ENCODE measurements at regions not wholly inside any gene's neighbourhood (a gene's known extent, or its start where the extent isn't known, plus 50 kb on each side); places are given as distances from the start of the nearest gene placed in this dataset.

- no peak for DNase-seq
These were observed 53.5 kb upstream of the TSHZ3 start for GRCh38 chr19:31402529-31403316.

GRCh38 chr19:31406106-31406505 is 56.9 kb upstream of the TSHZ3 start:
- DNase-seq, result no peak

GRCh38 chr19:31408460-31409124 is 59.4 kb upstream of the TSHZ3 start:
- no peak for DNase-seq

GRCh38 chr19:31413353-31413752 is 64.1 kb upstream of the TSHZ3 start:
- DNase-seq, result no peak

GRCh38 chr19:31415322-31415721 is 66.1 kb upstream of the TSHZ3 start:
- no peak for DNase-seq

- no peak for DNase-seq
These were observed 67.3 kb upstream of the TSHZ3 start for GRCh38 chr19:31416548-31416947.

- no peak for DNase-seq
These were observed 68.8 kb upstream of the TSHZ3 start for GRCh38 chr19:31418055-31418454.

- DNase-seq, result no peak
These were observed 69.6 kb upstream of the TSHZ3 start for GRCh38 chr19:31418692-31419430.

- DNase-seq, result no peak
These were observed 70.7 kb upstream of the TSHZ3 start for GRCh38 chr19:31419871-31420445.

- DNase-seq, result no peak
These were observed 71.8 kb upstream of the TSHZ3 start for GRCh38 chr19:31421082-31421481.

GRCh38 chr19:31421856-31422255 is 72.6 kb upstream of the TSHZ3 start:
- DNase-seq, result no peak

- no peak for DNase-seq
These were observed 74.7 kb upstream of the TSHZ3 start for GRCh38 chr19:31423896-31424295.

GRCh38 chr19:31424861-31425620 is 75.8 kb upstream of the TSHZ3 start:
- no peak for DNase-seq

GRCh38 chr19:31427857-31428256 is 78.6 kb upstream of the TSHZ3 start:
- no peak for DNase-seq

GRCh38 chr19:31430381-31430780 is 81.1 kb upstream of the TSHZ3 start:
- DNase-seq, result no peak

- no peak for DNase-seq
These were observed 83.1 kb upstream of the TSHZ3 start for GRCh38 chr19:31432201-31432810.

- no peak for DNase-seq
These were observed 87.0 kb upstream of the TSHZ3 start for GRCh38 chr19:31436121-31436776.

- no peak for DNase-seq
These were observed 89.4 kb upstream of the TSHZ3 start for GRCh38 chr19:31438401-31439269.

GRCh38 chr19:31439270-31439573 is 90.0 kb upstream of the TSHZ3 start:
- DNase-seq, result no peak

GRCh38 chr19:31444931-31445330 is 95.7 kb upstream of the TSHZ3 start:
- DNase-seq, result no peak

- no peak for DNase-seq
These were observed 96.2 kb upstream of the TSHZ3 start for GRCh38 chr19:31445406-31445805.

Measured in NCI-H1930 (cell line).